ENCODE measurements at regions not wholly inside any gene's neighbourhood (a gene's known extent, or its start where the extent isn't known, plus 50 kb on each side); places are given as distances from the start of the nearest gene placed in this dataset.
"Not testable (repeated sequence)": the region's sequence is repeated elsewhere in the genome, so short reads cannot be mapped to it uniquely, and the experiment has no call there.

DNA sequence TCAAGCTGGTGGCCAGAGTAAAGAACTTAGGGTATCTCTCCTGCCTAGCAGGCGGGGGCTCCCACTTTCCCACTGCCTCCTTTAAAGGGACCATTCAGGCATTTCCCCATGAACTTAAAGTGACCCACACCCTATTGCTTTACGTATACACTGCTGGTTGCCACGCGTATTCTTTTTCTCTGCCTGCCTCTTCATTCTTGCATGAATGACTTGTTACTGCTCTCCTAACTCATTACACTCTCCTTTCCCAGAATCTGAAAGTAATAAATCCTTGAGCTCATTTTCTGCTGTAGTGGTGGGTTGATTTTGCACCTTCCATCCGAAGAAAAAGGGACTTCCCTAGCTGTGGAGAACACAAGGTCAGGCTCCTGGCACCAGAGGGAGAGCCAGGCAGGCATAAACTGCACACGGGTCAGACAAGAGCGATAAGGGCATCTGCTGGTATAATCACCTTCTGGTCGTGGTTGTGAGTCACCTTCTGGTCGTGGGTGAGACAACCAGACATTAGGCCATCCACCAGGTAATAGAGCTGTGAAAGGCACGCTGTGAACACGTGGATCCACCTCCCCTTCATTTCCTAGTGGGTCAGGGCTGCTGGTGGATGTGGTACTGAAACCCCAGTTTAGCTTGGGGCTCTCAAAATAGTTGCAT lies 950.3 kb downstream of the SOCS6 start:
- intact Hi-C loops (cut with DNase I), result no loop called here
- no peak for TF ChIP-seq POLR2A (IDR thresholded peaks at IDR 0.05)
- TF ChIP-seq, protein P1, sequence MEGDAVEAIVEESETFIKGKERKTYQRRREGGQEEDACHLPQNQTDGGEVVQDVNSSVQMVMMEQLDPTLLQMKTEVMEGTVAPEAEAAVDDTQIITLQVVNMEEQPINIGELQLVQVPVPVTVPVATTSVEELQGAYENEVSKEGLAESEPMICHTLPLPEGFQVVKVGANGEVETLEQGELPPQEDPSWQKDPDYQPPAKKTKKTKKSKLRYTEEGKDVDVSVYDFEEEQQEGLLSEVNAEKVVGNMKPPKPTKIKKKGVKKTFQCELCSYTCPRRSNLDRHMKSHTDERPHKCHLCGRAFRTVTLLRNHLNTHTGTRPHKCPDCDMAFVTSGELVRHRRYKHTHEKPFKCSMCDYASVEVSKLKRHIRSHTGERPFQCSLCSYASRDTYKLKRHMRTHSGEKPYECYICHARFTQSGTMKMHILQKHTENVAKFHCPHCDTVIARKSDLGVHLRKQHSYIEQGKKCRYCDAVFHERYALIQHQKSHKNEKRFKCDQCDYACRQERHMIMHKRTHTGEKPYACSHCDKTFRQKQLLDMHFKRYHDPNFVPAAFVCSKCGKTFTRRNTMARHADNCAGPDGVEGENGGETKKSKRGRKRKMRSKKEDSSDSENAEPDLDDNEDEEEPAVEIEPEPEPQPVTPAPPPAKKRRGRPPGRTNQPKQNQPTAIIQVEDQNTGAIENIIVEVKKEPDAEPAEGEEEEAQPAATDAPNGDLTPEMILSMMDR (IDR thresholded peaks at IDR 0.05), result no peak

DNA sequence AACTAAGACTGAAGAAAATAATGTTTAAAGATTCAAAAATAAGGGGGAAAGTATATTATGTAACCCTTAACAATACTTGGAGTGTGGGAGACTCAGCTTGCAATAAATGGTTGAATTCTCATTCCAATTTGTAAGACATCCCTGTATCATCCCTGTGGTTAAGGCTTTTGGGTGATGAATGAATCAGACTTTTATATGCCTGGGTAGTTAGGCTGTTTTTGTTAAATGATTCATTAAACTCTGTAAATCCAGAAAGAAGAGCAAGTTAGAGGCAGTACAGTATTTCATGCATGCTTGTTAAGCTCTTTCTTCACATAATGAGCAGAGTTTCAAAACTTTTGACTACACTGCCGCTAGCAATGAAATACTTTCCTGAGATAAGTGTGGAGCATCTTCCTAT lies 948.8 kb downstream of the SOCS6 start:
- no peak overlapping the region for H3K4me3 ChIP-seq
- intact Hi-C loops (cut with DNase I), result no loop called here
- DNase-seq, result no peak

More for the DNA sequence above, 950.3 kb downstream of the SOCS6 start:
- no peak overlapping the region for H3K4me3 ChIP-seq
- no peak for ATAC-seq
- no peak for DNase-seq
- WGBS (ENCODE audit: insufficient coverage, low coverage, low lambda C conversion rate, missing lambda C conversion rate), result 41% methylated on average over 11 of the region's 11 CpGs
- no peaks in the 10 kb centered on the region for H3K9me3 ChIP-seq
- H3K4me1 ChIP-seq, result no peaks in the 10 kb centered on the region
- H3K27ac ChIP-seq, result no peak overlapping the region
- no peaks in the 10 kb centered on the region for H3K27me3 ChIP-seq
- no peaks in the 10 kb centered on the region for H3K36me3 ChIP-seq

DNA sequence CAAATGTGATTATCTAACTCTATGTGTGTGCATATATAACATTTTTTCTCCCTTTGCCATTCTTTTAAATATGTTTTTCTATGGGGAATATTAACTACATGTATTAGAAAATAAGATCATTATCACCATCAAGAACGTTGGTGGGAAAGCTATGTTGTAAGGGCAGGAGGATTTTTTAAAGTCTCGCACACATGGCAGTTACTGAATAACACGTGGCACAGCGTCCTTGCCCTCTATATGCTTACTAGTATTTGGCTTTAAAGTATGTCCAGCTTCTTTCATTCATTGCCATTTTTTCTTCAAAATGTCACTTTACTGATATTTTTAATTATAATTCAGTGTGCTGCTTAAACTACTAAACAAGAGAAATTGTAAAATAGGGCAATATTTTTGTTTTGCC lies 944.3 kb downstream of the SOCS6 start:
- ATAC-seq, result no peak
- Histone ChIP-seq H3K4me3 (no peak overlapping the region), H3K4me1 (no peaks in the 10 kb centered on the region), H3K36me3 (no peaks in the 10 kb centered on the region), H3K9me3 (no peaks in the 10 kb centered on the region), H3K27ac (no peak overlapping the region), H3K27me3 (no peaks in the 10 kb centered on the region)
- TF ChIP-seq, protein P1 (IDR thresholded peaks at IDR 0.05), result no peak
- no peak for TF ChIP-seq POLR2A (IDR thresholded peaks at IDR 0.05)
- 53% methylated on average over 4 of the region's 4 CpGs for whole genome bisulfite sequencing (ENCODE audit: insufficient coverage, low coverage, low lambda C conversion rate, missing lambda C conversion rate)
- DNase-seq, result no peak
- intact Hi-C loops (cut with DNase I), result no loop called here

More for the DNA sequence above, 948.8 kb downstream of the SOCS6 start:
- WGBS (ENCODE audit: insufficient coverage, low coverage, low lambda C conversion rate, missing lambda C conversion rate), result 38% methylated on average over 1 of the region's 1 CpG
- no peaks in the 10 kb centered on the region for H3K9me3 ChIP-seq
- H3K4me1 ChIP-seq, result no peaks in the 10 kb centered on the region
- TF ChIP-seq, protein P1 (IDR thresholded peaks at IDR 0.05), result no peak
- no peak for TF ChIP-seq POLR2A (IDR thresholded peaks at IDR 0.05)
- no peaks in the 10 kb centered on the region for H3K27me3 ChIP-seq
- no peak overlapping the region for H3K27ac ChIP-seq
- no peak for ATAC-seq
- no peaks in the 10 kb centered on the region for H3K36me3 ChIP-seq

DNA sequence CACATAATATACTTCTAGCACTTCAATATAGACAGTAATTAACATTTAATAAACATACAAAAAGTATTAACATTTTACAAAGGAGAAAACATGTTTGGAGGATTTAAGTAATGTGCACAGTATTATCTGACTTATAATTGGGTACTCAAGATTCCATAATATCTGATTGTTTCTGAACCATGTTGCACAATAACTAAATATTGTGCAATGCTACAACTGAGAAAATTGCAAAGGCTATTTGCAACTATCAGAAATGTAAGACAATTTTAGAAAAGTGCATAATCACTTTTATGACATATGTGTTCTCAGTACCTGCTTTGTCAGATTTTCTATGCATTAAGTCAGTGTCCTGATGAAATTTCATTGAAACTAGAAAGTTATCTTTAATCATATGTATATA lies 934.6 kb downstream of the SOCS6 start:
- ATAC-seq (no peak), DNase-seq (no peak)
- Histone ChIP-seq H3K36me3 (no peaks in the 10 kb centered on the region), H3K9me3 (no peaks in the 10 kb centered on the region), H3K4me1 (no peaks in the 10 kb centered on the region), H3K27ac (no peak overlapping the region), H3K27me3 (no peaks in the 10 kb centered on the region), H3K4me3 (no peak overlapping the region)
- intact Hi-C loops (cut with DNase I), result no loop called here
- TF ChIP-seq POLR2A (IDR thresholded peaks at IDR 0.05), result no peak
- TF ChIP-seq, protein P1 (IDR thresholded peaks at IDR 0.05), result no peak

DNA sequence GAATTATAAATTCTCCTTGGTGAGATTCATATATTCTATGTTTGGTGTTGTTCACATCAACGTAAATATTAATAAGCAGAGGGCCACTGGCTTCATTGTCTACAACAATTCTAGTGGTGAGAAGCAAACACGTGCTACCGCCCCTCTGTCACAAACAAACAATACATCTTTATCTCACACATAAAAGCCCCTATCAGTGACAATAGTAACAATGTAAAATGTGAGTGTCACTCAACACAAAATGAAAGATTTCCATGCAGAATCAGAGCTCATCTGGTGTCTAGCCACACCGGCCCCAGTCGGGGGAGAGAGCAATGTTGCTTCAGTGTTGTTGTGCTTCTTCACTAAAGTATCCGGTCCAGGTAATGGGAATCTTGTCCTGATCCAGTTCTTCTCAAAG lies 932.6 kb downstream of the SOCS6 start:
- WGBS (ENCODE audit: insufficient coverage, low coverage, low lambda C conversion rate, missing lambda C conversion rate), result 63% methylated on average over 5 of the region's 6 CpGs

DNA sequence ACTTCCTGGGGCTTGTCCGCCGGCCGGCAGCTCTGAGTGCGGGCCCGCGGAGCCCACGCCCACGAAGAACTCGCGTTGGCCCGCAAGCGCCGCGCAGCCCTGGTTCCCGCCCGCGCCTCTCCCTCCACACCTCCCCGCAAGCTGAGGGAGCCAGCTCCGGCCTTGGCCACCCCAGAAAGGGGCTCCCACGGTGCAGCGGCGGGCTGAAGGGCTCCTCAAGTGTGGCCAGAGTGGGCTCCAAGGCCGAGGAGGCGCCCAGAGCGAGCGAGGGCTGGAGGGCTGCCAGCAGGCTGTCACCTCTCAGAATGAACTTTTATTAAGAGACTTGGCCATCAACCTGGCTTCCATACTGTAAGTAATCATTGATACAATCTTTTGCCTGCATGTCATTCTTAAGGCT lies 923.9 kb downstream of the SOCS6 start:
- H3K36me3 ChIP-seq; H3K4me1 ChIP-seq; intact Hi-C loops (cut with DNase I); ATAC-seq; H3K4me3 ChIP-seq; H3K27me3 ChIP-seq; H3K27ac ChIP-seq; H3K9me3 ChIP-seq: not testable (repeated sequence)
- DNase-seq, result peak in 1 of 3 donors; percentile 49
- 84% methylated on average over 5 of the region's 26 CpGs for WGBS (ENCODE audit: insufficient coverage, low coverage, low lambda C conversion rate, missing lambda C conversion rate)

More for the DNA sequence above, 932.6 kb downstream of the SOCS6 start:
- no peaks in the 10 kb centered on the region for H3K4me1 ChIP-seq
- no peaks in the 10 kb centered on the region for H3K27me3 ChIP-seq
- ATAC-seq, result no peak
- no peak overlapping the region for H3K27ac ChIP-seq
- no peak for DNase-seq
- H3K4me3 ChIP-seq, result no peak overlapping the region
- intact Hi-C loops (cut with DNase I), result no loop called here
- no peaks in the 10 kb centered on the region for H3K36me3 ChIP-seq
- H3K9me3 ChIP-seq, result no peaks in the 10 kb centered on the region
- TF ChIP-seq, protein P1 (IDR thresholded peaks at IDR 0.05), result no peak
- TF ChIP-seq POLR2A (IDR thresholded peaks at IDR 0.05), result no peak

Data from right lobe of liver (tissue), 6 donors.